ENCODE measurements at regions not wholly inside any gene's neighbourhood (a gene's known extent, or its start where the extent isn't known, plus 50 kb on each side); places are given as distances from the start of the nearest gene placed in this dataset.

GRCh38 chr10:104518891-104519290 is 122.2 kb upstream of the SORCS3 start:
- TF ChIP-seq CTCF (conservative IDR thresholded peaks at IDR 0.05 in 1 of 2, IDR thresholded peaks at IDR 0.05 in 1 of 2; ENCODE audit: extremely low read depth in 1 of 2, insufficient read depth in 1 of 2, low read depth in 1 of 2, low read length in 2 of 2) (no peak), EZH2 (IDR thresholded peaks at IDR 0.05; ENCODE audit: borderline replicate concordance, low read length) (no peak)
